BLaER1 (cell line): ENCODE measurements at regions not wholly inside any gene's neighbourhood (a gene's known extent, or its start where the extent isn't known, plus 50 kb on each side); places are given as distances from the start of the nearest gene placed in this dataset.
A peak's percentile ranks its signal among the peaks of the same experiment; 100 is the strongest.

Source experiments
- H3K27ac ChIP-seq: shearing (Covaris generic); formaldehyde crosslinking; 2 replicates; pipeline ENCODE4 v1.8.1; 2022
- H3K27me3 ChIP-seq: shearing (Covaris generic); formaldehyde crosslinking; 2 replicates; pipeline ENCODE4 v1.8.1; 2022
- H3K36me3 ChIP-seq: shearing (Covaris generic); formaldehyde crosslinking; 2 replicates; pipeline ENCODE4 v1.8.1; 2022
- H3K4me1 ChIP-seq: shearing (Covaris generic); formaldehyde crosslinking; 2 replicates; pipeline ENCODE4 v1.8.1; 2022
- H3K4me2 ChIP-seq: shearing (Covaris generic); formaldehyde crosslinking; 2 replicates; pipeline ENCODE4 v1.8.1; 2022
- H3K4me3 ChIP-seq: shearing (Covaris generic); formaldehyde crosslinking; 2 replicates; pipeline ENCODE4 v1.8.1; 2022
- H3K9ac ChIP-seq: shearing (Covaris generic); formaldehyde crosslinking; 2 replicates; pipeline ENCODE4 v1.8.1; 2022
- H3K9me3 ChIP-seq: shearing (Covaris generic); formaldehyde crosslinking; 2 replicates; pipeline ENCODE4 v1.8.1; 2022
- H4K20me1 ChIP-seq: shearing (Covaris generic); formaldehyde crosslinking; 2 replicates; pipeline ENCODE4 v1.8.1; 2022
- Cebpa-rat ChIP-seq: shearing (Covaris generic); IDR thresholded peaks from 2 replicates; pipeline ENCODE4 v1.8.1; 2022

DNA sequence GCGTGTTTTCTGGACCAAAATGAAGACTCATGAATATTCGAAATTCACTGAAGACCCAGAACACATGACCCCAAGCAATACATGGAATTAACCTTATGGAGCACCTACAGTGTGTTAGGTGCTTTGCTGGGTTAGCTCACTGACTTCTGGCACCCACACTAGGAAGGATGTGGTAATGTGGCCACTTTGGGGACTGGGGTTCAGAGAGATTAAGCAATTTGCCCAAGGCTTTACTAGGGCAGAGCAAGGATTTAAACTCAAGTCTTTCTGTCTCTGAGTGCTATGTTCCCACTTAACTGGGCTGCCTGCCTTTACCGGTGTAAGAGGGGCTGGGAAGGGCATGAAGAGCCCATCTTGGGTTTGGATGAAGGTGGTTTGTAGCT is 162.0 kb upstream of the ATP6AP2 start:
- peaks cover 3% of the 10 kb centered on the region; the same call in 1 of the 2 replicates for H3K9me3 ChIP-seq
- no peak for TF ChIP-seq Cebpa-rat
- H3K27ac ChIP-seq = no peak overlapping the region
- no peak overlapping the region for H3K9ac ChIP-seq
- peaks cover 20% of the 10 kb centered on the region for H3K4me1 ChIP-seq
- no peaks in the 10 kb centered on the region for H3K27me3 ChIP-seq
- H3K36me3 ChIP-seq = no peaks in the 10 kb centered on the region
- H3K4me3 ChIP-seq = no peak overlapping the region
- H3K4me2 ChIP-seq = no peak overlapping the region
- H4K20me1 ChIP-seq = no peaks in the 10 kb centered on the region

DNA sequence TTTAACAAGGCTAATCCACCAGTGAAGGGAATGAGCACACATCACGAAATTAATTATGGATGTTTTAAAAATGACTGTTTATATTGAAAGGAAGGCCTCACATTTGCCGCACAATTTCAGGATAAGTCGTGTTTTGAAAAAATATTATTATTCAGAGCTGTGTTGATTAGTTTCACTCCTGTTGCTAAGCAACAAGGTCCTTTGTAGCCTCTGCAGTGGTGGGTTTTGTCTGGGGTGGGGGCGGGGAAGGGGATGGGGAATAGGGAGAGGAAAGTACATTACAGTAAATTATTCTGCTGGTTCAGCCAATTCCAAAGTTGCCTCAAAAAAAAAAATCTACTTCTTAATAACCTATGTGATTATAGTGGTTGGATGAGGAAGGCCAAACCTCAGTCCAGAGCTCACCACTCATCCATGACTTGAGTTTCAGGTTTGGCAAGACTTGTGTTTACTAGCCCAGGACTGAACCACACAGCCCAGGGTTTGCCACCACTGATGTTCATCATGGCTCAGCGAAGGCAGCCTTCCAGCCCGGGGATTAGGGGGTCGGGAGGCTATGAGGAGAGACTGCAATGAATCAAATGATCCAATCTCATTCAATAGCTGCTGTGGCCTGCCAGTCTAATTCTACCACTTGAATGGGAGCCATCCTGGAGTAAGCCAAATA is 162.5 kb upstream of the ATP6AP2 start:
- Histone ChIP-seq H4K20me1 (no peaks in the 10 kb centered on the region), H3K4me2 (no peak overlapping the region), H3K4me3 (no peak overlapping the region), H3K36me3 (no peaks in the 10 kb centered on the region), H3K4me1 (peaks cover 20% of the 10 kb centered on the region), H3K9me3 (no peaks in the 10 kb centered on the region), H3K27me3 (no peaks in the 10 kb centered on the region), H3K27ac (no peak overlapping the region), H3K9ac (no peak overlapping the region)
- no peak for TF ChIP-seq Cebpa-rat

DNA sequence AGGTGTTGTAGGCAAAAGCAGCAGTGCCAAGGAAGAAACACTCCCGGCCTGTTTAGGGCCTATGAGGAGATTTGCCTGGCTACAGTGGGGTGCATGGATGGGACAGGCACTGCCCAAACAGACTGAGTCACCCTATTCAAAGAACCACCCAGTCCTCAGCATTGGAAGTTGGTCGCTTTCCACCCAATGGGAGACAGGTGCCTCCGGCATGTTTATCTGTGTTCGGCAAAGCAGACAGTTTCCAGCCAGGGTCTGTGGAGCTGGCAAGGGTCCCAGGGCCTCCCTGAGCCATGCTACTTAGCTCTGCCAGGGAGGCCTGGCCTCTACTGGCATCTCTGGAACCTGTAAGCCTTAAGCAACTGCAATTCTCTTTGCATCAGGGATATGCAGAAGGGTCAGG is 165.1 kb upstream of the ATP6AP2 start:
- Histone ChIP-seq H3K27ac (no peak overlapping the region), H3K4me1 (peaks cover 20% of the 10 kb centered on the region)

DNA sequence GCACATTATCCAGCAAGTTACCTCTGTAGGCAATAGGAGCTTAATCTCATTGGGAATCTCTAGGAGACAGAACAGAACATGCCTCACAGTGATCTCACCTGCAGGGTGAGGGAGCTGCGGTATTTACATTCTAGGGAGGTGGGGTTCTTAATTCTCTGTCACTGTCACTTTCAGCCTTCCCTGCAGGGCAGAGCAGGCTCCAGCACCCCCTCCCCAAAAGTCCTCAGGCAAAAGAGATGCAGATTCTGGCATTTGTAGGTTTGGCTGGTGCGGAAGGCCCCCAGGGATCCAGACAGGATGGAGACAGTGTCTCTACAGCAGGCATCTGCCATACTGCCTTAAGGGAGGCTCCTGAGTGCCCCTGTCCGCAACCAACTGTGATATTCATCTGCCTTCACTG is 166.4 kb upstream of the ATP6AP2 start:
- H3K9ac ChIP-seq = no peak overlapping the region
- no peak overlapping the region for H3K27ac ChIP-seq
- peaks cover 9% of the 10 kb centered on the region; the same call in 1 of the 2 replicates for H3K9me3 ChIP-seq
- no peak overlapping the region for H3K4me3 ChIP-seq
- H4K20me1 ChIP-seq = no peaks in the 10 kb centered on the region
- H3K4me2 ChIP-seq = no peak overlapping the region
- H3K27me3 ChIP-seq = no peaks in the 10 kb centered on the region
- peaks cover 20% of the 10 kb centered on the region for H3K4me1 ChIP-seq
- no peaks in the 10 kb centered on the region for H3K36me3 ChIP-seq
- no peak for TF ChIP-seq Cebpa-rat

More for the DNA sequence above, 165.1 kb upstream of the ATP6AP2 start:
- Histone ChIP-seq H3K27me3 (no peaks in the 10 kb centered on the region), H3K36me3 (no peaks in the 10 kb centered on the region), H4K20me1 (no peaks in the 10 kb centered on the region), H3K4me3 (no peak overlapping the region), H3K4me2 (no peak overlapping the region), H3K9me3 (peaks cover 1% of the 10 kb centered on the region; the same call in 1 of the 2 replicates), H3K9ac (no peak overlapping the region)
- TF ChIP-seq Cebpa-rat = no peak

DNA sequence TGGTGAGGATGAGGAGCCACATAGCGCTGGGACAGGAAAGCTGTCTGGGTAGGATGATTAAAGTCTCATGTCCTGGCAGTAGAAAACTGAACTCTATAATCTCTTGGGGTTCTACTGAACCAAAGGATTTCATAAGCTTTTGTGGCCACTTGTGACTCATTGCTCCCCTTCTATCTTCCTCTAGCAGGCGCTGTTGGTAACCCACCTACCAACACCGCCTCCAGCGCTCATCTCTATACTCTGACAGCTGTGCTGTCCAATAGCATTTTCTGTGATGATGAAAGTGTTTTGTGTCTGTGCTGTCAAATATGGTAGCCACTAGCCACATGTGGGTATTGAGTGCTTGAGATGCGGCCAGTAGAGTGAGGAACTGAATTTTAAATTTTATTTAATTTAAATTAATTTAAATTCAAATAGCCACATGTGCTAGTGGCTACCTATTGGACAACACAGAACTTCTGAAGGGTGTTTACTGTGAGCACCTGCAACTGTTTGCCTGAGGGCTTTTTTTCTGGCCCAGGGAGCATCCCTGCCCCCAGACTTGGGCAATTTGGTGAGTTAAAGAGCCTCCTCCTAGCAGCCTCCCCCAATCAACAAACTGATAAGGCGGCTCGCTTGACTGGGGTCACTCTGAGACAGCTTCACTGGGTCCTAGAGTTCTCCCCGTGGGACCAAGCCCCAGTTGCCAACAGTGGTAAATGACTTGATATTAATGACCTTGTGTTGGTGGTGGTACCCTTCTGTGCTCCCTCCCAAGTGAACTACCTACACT is 169.2 kb upstream of the ATP6AP2 start:
- Histone ChIP-seq H3K9me3 (peaks cover 22% of the 10 kb centered on the region), H3K4me1 (peaks cover 8% of the 10 kb centered on the region), H3K4me2 (no peak overlapping the region), H3K27ac (no peak overlapping the region), H3K4me3 (no peak overlapping the region), H3K27me3 (no peaks in the 10 kb centered on the region), H3K36me3 (no peaks in the 10 kb centered on the region), H3K9ac (no peak overlapping the region), H4K20me1 (no peaks in the 10 kb centered on the region)
- no peak for TF ChIP-seq Cebpa-rat

DNA sequence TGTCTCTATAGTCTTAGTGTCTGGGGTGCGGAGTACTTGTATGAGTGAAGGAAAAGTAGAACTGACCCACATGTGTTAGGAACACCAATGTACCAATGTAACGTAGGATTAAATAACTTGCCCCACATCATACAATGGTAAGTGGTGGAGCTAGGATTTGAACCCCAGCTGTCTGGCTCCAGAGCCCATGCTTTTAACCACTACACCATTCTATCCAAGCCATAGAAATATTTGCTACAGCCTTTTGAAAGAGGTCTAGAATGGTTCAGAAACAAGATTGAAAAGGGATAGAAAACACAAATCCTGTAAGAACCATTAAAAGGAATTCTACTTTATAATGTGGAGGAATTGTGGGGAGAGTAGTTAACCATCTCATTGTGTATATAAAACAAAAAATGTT is 169.9 kb upstream of the ATP6AP2 start:
- TF ChIP-seq Cebpa-rat = no peak
- Histone ChIP-seq H3K27me3 (no peaks in the 10 kb centered on the region), H3K4me3 (no peak overlapping the region), H4K20me1 (no peaks in the 10 kb centered on the region), H3K4me2 (no peak overlapping the region), H3K27ac (no peak overlapping the region), H3K9ac (no peak overlapping the region), H3K36me3 (no peaks in the 10 kb centered on the region), H3K9me3 (peaks cover 22% of the 10 kb centered on the region), H3K4me1 (peaks cover 11% of the 10 kb centered on the region)

DNA sequence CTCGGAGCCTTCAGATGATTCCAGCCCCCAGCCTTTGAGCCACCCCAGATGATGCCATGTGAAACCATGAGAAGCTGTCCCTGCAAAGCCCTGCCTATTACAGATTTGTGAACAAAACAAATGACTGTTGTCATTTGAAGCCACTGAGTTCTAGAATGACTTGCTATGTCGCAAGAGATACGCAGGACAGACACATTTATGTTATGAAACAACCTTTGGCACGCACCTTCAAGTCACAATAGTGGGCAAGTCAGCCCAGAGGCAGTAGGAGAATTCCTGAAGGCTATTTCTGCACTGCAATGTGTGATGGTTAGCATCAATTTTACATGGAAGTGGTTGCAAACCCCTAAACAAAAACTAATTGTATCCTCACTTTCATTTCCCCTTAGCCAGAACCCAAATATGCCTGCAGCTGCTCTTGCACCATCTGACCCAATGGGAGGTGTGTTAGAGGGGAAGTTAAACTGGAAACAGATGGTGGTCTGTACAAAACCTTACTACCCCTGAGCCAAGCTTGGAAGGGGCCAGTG is 174.4 kb upstream of the ATP6AP2 start:
- H3K27ac ChIP-seq = no peak overlapping the region
- H3K36me3 ChIP-seq = no peaks in the 10 kb centered on the region
- no peak overlapping the region for H3K9ac ChIP-seq
- peaks cover 24% of the 10 kb centered on the region for H3K4me1 ChIP-seq
- H3K27me3 ChIP-seq = no peaks in the 10 kb centered on the region
- peak overlapping the region; percentile 37; the same call in 1 of the 2 replicates for H3K4me2 ChIP-seq
- no peak for TF ChIP-seq Cebpa-rat
- H4K20me1 ChIP-seq = no peaks in the 10 kb centered on the region
- H3K9me3 ChIP-seq = peaks cover 22% of the 10 kb centered on the region
- no peak overlapping the region for H3K4me3 ChIP-seq

DNA sequence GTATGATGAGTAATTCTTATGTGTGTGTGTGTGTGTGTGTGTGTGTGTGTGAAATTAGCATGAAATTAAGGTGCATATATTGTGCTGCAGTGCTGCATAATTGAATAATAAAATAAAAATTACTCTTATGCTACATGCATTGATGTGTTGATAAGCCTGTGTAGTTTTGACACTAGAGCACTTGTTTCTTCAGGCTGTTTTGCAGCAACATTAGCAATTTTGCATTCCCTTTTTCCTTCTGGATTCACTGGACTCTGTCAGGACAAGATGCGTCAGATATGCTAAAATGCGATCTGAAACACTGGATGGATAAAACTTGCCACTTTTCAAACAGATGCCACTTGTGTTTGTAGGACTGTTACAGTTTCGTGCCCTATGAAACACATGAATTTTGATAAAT is 175.4 kb upstream of the ATP6AP2 start:
- no peak overlapping the region for H3K4me2 ChIP-seq
- H3K27ac ChIP-seq = no peak overlapping the region
- no peak for TF ChIP-seq Cebpa-rat
- H3K4me1 ChIP-seq = peaks cover 24% of the 10 kb centered on the region
- no peaks in the 10 kb centered on the region for H3K27me3 ChIP-seq
- no peaks in the 10 kb centered on the region for H3K36me3 ChIP-seq
- no peak overlapping the region for H3K4me3 ChIP-seq
- no peak overlapping the region for H3K9ac ChIP-seq
- H3K9me3 ChIP-seq = peaks cover 18% of the 10 kb centered on the region
- no peaks in the 10 kb centered on the region for H4K20me1 ChIP-seq

DNA sequence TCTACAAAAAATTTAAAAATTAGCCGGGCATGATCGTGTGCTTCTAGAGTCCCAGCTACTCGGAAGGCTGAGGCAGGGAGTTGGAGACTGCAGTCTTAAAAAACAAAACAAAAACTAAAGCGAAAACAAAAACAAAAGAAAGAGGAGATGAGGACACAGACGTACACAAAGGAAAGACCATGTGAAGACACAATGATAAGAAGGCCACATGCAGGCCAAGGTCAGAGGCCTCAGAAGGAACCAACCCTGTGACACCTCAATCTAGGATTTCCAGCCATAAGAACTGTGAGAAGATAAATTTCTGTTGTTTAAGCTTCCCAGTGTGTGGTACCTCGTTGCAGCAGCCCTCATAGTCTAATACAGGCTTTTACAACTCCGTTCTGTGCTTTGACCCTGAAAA is 177.0 kb upstream of the ATP6AP2 start:
- no peak for TF ChIP-seq Cebpa-rat
- no peaks in the 10 kb centered on the region for H3K36me3 ChIP-seq
- peaks cover 24% of the 10 kb centered on the region for H3K4me1 ChIP-seq
- no peak overlapping the region for H3K27ac ChIP-seq
- H3K4me3 ChIP-seq = no peak overlapping the region
- H3K27me3 ChIP-seq = no peaks in the 10 kb centered on the region
- H3K9ac ChIP-seq = no peak overlapping the region
- peak overlapping the region; percentile 51 for H3K4me2 ChIP-seq
- peaks cover 11% of the 10 kb centered on the region for H3K9me3 ChIP-seq
- no peaks in the 10 kb centered on the region for H4K20me1 ChIP-seq
